Body of pancreas (tissue), 4 donors: ENCODE measurements at regions not wholly inside any gene's neighbourhood (a gene's known extent, or its start where the extent isn't known, plus 50 kb on each side); places are given as distances from the start of the nearest gene placed in this dataset.

Experiments
- ATAC-seq: fragments of 150-250 bp; one replicate; pipeline ENCODE4 v1.9.1; 2016
- DNase-seq, 4 donors: peaks; one replicate each; pipeline ENCODE4 v3.0.0-alpha.2; 2019
- H3K27ac ChIP-seq, 4 donors: fragments of 200-600 bp; sonication (generic); 1 replicate in 3 of 4; 2 replicates in 1 of 4; pipeline versions ENCODE4 v1.5.1 to v1.6.1; 2016 to 2019; ENCODE audit warnings: mild to moderate bottlenecking in 1 of 4, mixed read lengths in 1 of 4, moderate library complexity in 1 of 4
- H3K27me3 ChIP-seq, 2 donors: fragments of 200-600 bp; sonication (generic); one replicate each; pipeline ENCODE4 v1.6.0; 2016; ENCODE audit warnings: mild to moderate bottlenecking in 1 of 2
- H3K36me3 ChIP-seq, 2 donors: fragments of 200-600 bp; sonication (generic); replicated peaks in 1 of 2; 2 replicates each; pipeline ENCODE4 v1.5.1; 2016; ENCODE audit warnings: low read depth in 2 of 2; ENCODE audit not compliant: insufficient read depth in 1 of 2
- H3K4me1 ChIP-seq: fragments of 200-600 bp; sonication (generic); one replicate; pipeline ENCODE4 v1.6.0; 2016
- H3K4me3 ChIP-seq, 2 donors: fragments of 200-600 bp; sonication (generic); 1 replicate in 1 of 2; 2 replicates in 1 of 2; pipeline ENCODE4 v1.5.1; 2016 to 2019
- H3K9me3 ChIP-seq, 3 donors: fragments of 200-600 bp; sonication (generic); 1 replicate in 2 of 3; 2 replicates in 1 of 3; pipeline ENCODE4 v1.5.1; 2016
- POLR2A ChIP-seq, 3 donors: fragments of 450-650 bp; IDR thresholded peaks; one replicate each; pipeline ENCODE4 v1.6.1; 2016; ENCODE audit warnings: antibody characterized with exemption in 3 of 3, mild to moderate bottlenecking in 2 of 3
- WGBS, 2 donors: methylation state at CpG; one replicate each; pipeline ENCODE4 v1.1.5; 2017; 5-methylcytosine and 5-hydroxymethylcytosine counted together
- intact Hi-C: fragments of 100-400 bp; cut with DNase I; formaldehyde crosslinking; loops from one replicate; pipeline ENCODE4 v1.15.1; 2023
- TF ChIP-seq, protein P1 (sequence below), 7 experiments: fragments of 450-650 bp in 4 of 7; fragments of 200-600 bp in 3 of 7; sonication (generic) in 3 of 7; IDR thresholded peaks; one replicate each; pipeline ENCODE4 v1.5.1; 2016 to 2019; ENCODE audit warnings: antibody characterized with exemption in 7 of 7

GRCh38 chr7:12474035-12474434 lies 70.4 kb upstream of the VWDE start:
- no peak for DNase-seq
- ATAC-seq = no peak
- Histone ChIP-seq H3K27ac (no peak overlapping the region), H3K36me3 (no peaks in the 10 kb centered on the region), H3K4me3 (no peak overlapping the region), H3K27me3 (no peaks in the 10 kb centered on the region), H3K9me3 (no peaks in the 10 kb centered on the region), H3K4me1 (no peaks in the 10 kb centered on the region)
- intact Hi-C loops = no loop called here
- 50 to 51% methylated on average over 4 of the region's 4 CpGs for WGBS, 2 donors
- TF ChIP-seq, protein P1, sequence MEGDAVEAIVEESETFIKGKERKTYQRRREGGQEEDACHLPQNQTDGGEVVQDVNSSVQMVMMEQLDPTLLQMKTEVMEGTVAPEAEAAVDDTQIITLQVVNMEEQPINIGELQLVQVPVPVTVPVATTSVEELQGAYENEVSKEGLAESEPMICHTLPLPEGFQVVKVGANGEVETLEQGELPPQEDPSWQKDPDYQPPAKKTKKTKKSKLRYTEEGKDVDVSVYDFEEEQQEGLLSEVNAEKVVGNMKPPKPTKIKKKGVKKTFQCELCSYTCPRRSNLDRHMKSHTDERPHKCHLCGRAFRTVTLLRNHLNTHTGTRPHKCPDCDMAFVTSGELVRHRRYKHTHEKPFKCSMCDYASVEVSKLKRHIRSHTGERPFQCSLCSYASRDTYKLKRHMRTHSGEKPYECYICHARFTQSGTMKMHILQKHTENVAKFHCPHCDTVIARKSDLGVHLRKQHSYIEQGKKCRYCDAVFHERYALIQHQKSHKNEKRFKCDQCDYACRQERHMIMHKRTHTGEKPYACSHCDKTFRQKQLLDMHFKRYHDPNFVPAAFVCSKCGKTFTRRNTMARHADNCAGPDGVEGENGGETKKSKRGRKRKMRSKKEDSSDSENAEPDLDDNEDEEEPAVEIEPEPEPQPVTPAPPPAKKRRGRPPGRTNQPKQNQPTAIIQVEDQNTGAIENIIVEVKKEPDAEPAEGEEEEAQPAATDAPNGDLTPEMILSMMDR (IDR thresholded peaks at IDR 0.05) = no peak
- no peak for TF ChIP-seq POLR2A (IDR thresholded peaks at IDR 0.05)

DNA sequence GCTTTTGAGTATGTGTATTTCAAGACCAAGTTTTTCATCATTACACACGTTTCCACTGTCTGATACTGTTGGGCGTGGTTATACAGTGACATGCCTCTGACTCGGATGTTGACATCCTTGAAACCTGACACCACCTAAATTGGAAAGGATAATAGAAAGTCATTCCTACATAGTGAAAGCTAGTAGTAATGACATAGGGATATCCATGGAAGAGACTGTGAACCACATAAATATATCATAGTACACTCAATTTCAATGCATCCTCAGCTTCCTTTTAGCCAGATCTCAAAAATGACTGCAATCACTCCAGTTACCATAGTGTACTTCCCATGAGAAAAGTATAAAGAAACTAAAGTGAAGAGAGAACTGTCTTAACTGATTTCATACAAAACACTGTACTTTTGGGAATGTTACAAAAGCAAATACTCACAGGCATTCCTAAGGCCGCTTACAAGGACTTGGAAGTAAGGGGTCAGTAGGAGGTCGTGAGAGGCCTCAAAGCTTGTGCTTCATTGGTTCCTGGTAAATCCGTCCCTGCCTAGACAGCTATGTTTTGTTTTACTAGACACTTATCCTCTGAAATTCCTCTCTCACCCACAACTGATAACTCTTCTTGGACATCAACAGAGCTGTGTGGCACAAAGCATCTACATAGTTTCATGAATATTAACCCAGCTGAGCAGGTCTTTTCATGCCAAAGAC lies 71.8 kb upstream of the VWDE start:
- intact Hi-C loops = no loop called here
- Histone ChIP-seq H3K9me3 (no peaks in the 10 kb centered on the region), H3K27ac (no peak overlapping the region), H3K4me3 (no peak overlapping the region), H3K36me3 (no peaks in the 10 kb centered on the region), H3K27me3 (no peaks in the 10 kb centered on the region), H3K4me1 (no peaks in the 10 kb centered on the region)
- TF ChIP-seq, protein P1 (IDR thresholded peaks at IDR 0.05) = no peak
- no peak for TF ChIP-seq POLR2A (IDR thresholded peaks at IDR 0.05)
- WGBS, 2 donors = 62 to 71% methylated on average over 6 of the region's 6 CpGs
- ATAC-seq (no peak), DNase-seq (no peak)

- no peaks in the 10 kb centered on the region for H3K27me3 ChIP-seq
- no peaks in the 10 kb centered on the region for H3K4me1 ChIP-seq
- ATAC-seq (no peak), DNase-seq (no peak)
- no peak overlapping the region for H3K27ac ChIP-seq
- TF ChIP-seq POLR2A (IDR thresholded peaks at IDR 0.05) = no peak
- TF ChIP-seq, protein P1 (IDR thresholded peaks at IDR 0.05) = no peak
- no peak overlapping the region for H3K4me3 ChIP-seq
- H3K36me3 ChIP-seq = no peaks in the 10 kb centered on the region
- intact Hi-C loops = no loop called here
- no peaks in the 10 kb centered on the region for H3K9me3 ChIP-seq
- WGBS, 2 donors = 44 to 67% methylated on average over 3 of the region's 3 CpGs
These were observed 74.0 kb upstream of the VWDE start for GRCh38 chr7:12477620-12478019.

GRCh38 chr7:12481722-12482121 lies 78.1 kb upstream of the VWDE start:
- H3K27me3 ChIP-seq = no peaks in the 10 kb centered on the region
- no peaks in the 10 kb centered on the region for H3K36me3 ChIP-seq
- intact Hi-C loops = no loop called here
- ATAC-seq (no peak), DNase-seq (no peak)
- H3K27ac ChIP-seq = no peak overlapping the region
- TF ChIP-seq, protein P1 (IDR thresholded peaks at IDR 0.05) = no peak
- TF ChIP-seq POLR2A (IDR thresholded peaks at IDR 0.05) = no peak
- H3K9me3 ChIP-seq = no peaks in the 10 kb centered on the region
- H3K4me3 ChIP-seq = no peak overlapping the region
- whole genome bisulfite sequencing, 2 donors = 60 to 78% methylated on average over 3 of the region's 3 CpGs
- no peaks in the 10 kb centered on the region for H3K4me1 ChIP-seq

- 90 to 100% methylated on average over 2 of the region's 2 CpGs for WGBS, 2 donors
- Histone ChIP-seq H3K27me3 (no peaks in the 10 kb centered on the region), H3K27ac (no peak overlapping the region), H3K36me3 (no peaks in the 10 kb centered on the region), H3K4me3 (no peak overlapping the region), H3K9me3 (no peaks in the 10 kb centered on the region), H3K4me1 (no peaks in the 10 kb centered on the region)
- TF ChIP-seq, protein P1 (IDR thresholded peaks at IDR 0.05) = no peak
- TF ChIP-seq POLR2A (IDR thresholded peaks at IDR 0.05) = no peak
- intact Hi-C loops = no loop called here
- ATAC-seq (no peak), DNase-seq (no peak)
These were observed 82.2 kb upstream of the VWDE start for GRCh38 chr7:12485845-12486244.
